ENCODE measurements at regions not wholly inside any gene's neighbourhood (a gene's known extent, or its start where the extent isn't known, plus 50 kb on each side); places are given as distances from the start of the nearest gene placed in this dataset.
A peak's percentile ranks its signal among the peaks of the same experiment; 100 is the strongest.

GRCh38 chr11:10943968-10944367, 86.1 kb upstream of the ZBED5 start:
- no peak for DNase-seq

- DNase-seq = no peak
These were observed 84.8 kb upstream of the ZBED5 start for GRCh38 chr11:10942620-10943019.

GRCh38 chr11:10941871-10942270, 84.0 kb upstream of the ZBED5 start:
- no peak for DNase-seq

GRCh38 chr11:10941414-10941813, 83.6 kb upstream of the ZBED5 start:
- DNase-seq = no peak

GRCh38 chr11:10938650-10939387, 81.0 kb upstream of the ZBED5 start:
- DNase-seq = no peak

GRCh38 chr11:10938231-10938630, 80.4 kb upstream of the ZBED5 start:
- DNase-seq = no peak

- no peak for DNase-seq
These were observed 79.5 kb upstream of the ZBED5 start for GRCh38 chr11:10937385-10937771.

- no peak for DNase-seq
These were observed 79.0 kb upstream of the ZBED5 start for GRCh38 chr11:10936626-10937384.

GRCh38 chr11:10935015-10935559, 77.2 kb upstream of the ZBED5 start:
- DNase-seq = no peak

- no peak for DNase-seq
These were observed 76.5 kb upstream of the ZBED5 start for GRCh38 chr11:10934293-10934860.

- DNase-seq = peak; percentile 29
These were observed 75.8 kb upstream of the ZBED5 start for GRCh38 chr11:10933455-10934292.

- no peak for DNase-seq
These were observed 75.1 kb upstream of the ZBED5 start for GRCh38 chr11:10932976-10933375.

- no peak for DNase-seq
These were observed 74.2 kb upstream of the ZBED5 start for GRCh38 chr11:10931761-10932670.

GRCh38 chr11:10930972-10931760, 73.3 kb upstream of the ZBED5 start:
- DNase-seq = no peak

GRCh38 chr11:10930224-10930971, 72.5 kb upstream of the ZBED5 start:
- no peak for DNase-seq

GRCh38 chr11:10927538-10927937, 69.7 kb upstream of the ZBED5 start:
- no peak for DNase-seq

GRCh38 chr11:10926801-10927211, 69.0 kb upstream of the ZBED5 start:
- no peak for DNase-seq

- peak; percentile 18 for DNase-seq
These were observed 67.5 kb upstream of the ZBED5 start for GRCh38 chr11:10925149-10925926.

GRCh38 chr11:10923882-10924281, 66.0 kb upstream of the ZBED5 start:
- no peak for DNase-seq

Data from SHP77 treated with DMSO at 0.1 percent for 48 hours (cell line).